MM.1S (cell line): ENCODE measurements at regions not wholly inside any gene's neighbourhood (a gene's known extent, or its start where the extent isn't known, plus 50 kb on each side); places are given as distances from the start of the nearest gene placed in this dataset.

ENCODE experiments used
- EZH2 ChIP-seq: fragments of 300-600 bp; sonication (generic); optimal IDR thresholded peaks from 2 replicates; pipeline ENCODE3; 2017; ENCODE audit warnings: low read depth, mild to moderate bottlenecking, antibody characterized with exemption, low read length, mixed read lengths
- EZH2phosphoT487 ChIP-seq: fragments of 300-600 bp; sonication (generic); IDR thresholded peaks from 2 replicates; pipeline ENCODE4 v1.6.1; 2018; ENCODE audit warnings: antibody characterized with exemption, low read length
- TF ChIP-seq, protein P1 (sequence below): fragments of 300-600 bp; sonication (generic); IDR thresholded peaks from 2 replicates; pipeline ENCODE4 v1.5.1; 2016; ENCODE audit warnings: antibody characterized with exemption, low read length, mixed read lengths

DNA sequence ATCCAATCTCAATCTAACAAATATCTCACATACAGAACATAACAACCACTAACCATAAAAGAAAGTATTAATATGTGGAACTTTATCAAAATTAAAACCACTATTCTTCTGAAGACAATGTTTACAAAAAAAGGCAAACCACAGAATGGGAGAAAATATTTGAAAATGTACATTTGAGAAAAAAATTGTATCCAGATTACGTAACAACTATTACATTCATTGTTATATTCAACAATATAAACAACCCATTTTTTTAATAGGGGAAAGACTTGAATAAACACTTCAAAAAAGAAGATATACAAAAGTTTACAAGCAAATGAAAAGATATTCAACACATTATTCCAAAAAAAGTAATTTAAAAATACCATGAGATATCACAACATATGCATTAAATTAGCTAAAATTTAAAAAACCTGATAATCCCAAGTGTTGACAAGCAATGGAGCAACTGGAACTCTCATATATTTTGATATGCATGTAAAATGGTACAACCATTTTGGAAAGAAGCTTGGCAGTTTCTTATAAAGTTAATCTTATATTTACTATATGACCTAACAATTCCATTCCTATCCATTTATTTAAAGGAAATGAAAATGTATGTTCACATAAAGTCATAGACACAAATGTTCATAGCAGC is 124.3 kb upstream of the CDYL start:
- TF ChIP-seq, protein P1, sequence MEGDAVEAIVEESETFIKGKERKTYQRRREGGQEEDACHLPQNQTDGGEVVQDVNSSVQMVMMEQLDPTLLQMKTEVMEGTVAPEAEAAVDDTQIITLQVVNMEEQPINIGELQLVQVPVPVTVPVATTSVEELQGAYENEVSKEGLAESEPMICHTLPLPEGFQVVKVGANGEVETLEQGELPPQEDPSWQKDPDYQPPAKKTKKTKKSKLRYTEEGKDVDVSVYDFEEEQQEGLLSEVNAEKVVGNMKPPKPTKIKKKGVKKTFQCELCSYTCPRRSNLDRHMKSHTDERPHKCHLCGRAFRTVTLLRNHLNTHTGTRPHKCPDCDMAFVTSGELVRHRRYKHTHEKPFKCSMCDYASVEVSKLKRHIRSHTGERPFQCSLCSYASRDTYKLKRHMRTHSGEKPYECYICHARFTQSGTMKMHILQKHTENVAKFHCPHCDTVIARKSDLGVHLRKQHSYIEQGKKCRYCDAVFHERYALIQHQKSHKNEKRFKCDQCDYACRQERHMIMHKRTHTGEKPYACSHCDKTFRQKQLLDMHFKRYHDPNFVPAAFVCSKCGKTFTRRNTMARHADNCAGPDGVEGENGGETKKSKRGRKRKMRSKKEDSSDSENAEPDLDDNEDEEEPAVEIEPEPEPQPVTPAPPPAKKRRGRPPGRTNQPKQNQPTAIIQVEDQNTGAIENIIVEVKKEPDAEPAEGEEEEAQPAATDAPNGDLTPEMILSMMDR, result no peak
- no peak for TF ChIP-seq EZH2phosphoT487
- TF ChIP-seq EZH2, result no peak
